ENCODE measurements at regions not wholly inside any gene's neighbourhood (a gene's known extent, or its start where the extent isn't known, plus 50 kb on each side); places are given as distances from the start of the nearest gene placed in this dataset.

DNA sequence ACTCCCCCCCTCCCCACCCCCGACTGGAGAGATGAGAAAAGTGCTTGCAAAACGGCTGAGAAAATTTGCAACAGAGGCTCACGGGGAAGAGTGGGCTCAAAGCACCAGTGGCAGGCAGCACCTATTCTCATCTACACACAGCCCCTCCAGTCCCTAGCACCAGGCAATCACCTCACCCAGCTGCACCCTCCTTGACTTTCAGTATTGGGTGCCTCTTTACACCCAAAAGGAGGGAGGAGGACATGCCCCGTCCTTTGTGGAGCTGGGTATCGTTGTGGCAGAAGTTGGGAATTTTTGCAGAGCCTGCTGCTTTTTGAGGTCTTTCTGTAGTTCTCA is 182.8 kb upstream of the TOPAZ1 start:
- Histone ChIP-seq H4K20me1 (ENCODE audit: insufficient read depth) (no peaks in the 10 kb centered on the region), H3K9me2 (ENCODE audit: insufficient read depth, low read length) (no peaks in the 10 kb centered on the region), H3K9me3 (ENCODE audit: low read length) (no peaks in the 10 kb centered on the region), H3F3A (ENCODE audit: insufficient read depth, low read length, poor library complexity, severe bottlenecking) (no peaks in the 10 kb centered on the region), H3K27me3 (ENCODE audit: insufficient read depth, low read depth, low read length) (no peaks in the 10 kb centered on the region), H3K4me3 (ENCODE audit: low read length) (no peak overlapping the region), H3K36me3 (ENCODE audit: insufficient read depth, low read length) (no peaks in the 10 kb centered on the region), H3K9ac (ENCODE audit: low read length) (no peak overlapping the region), H3K79me2 (replicated peaks; ENCODE audit: insufficient read depth, low read length) (no peaks in the 10 kb centered on the region), H3K27ac (ENCODE audit: low read length) (no peak overlapping the region), H3K4me2 (ENCODE audit: low read length) (no peak overlapping the region), H2AFZ (ENCODE audit: low read depth, low read length) (no peak overlapping the region)
- no peak for TF ChIP-seq SMC3 (conservative IDR thresholded peaks at IDR 0.05; ENCODE audit: poor library complexity)
- no peak for TF ChIP-seq POLR2AphosphoS5 (IDR thresholded peaks at IDR 0.05)
- TF ChIP-seq MXI1 (conservative IDR thresholded peaks at IDR 0.05; ENCODE audit: poor library complexity, severe bottlenecking): no peak
- TF ChIP-seq TAF1 (IDR thresholded peaks at IDR 0.05; ENCODE audit: low read depth): no peak
- TF ChIP-seq, protein P1, sequence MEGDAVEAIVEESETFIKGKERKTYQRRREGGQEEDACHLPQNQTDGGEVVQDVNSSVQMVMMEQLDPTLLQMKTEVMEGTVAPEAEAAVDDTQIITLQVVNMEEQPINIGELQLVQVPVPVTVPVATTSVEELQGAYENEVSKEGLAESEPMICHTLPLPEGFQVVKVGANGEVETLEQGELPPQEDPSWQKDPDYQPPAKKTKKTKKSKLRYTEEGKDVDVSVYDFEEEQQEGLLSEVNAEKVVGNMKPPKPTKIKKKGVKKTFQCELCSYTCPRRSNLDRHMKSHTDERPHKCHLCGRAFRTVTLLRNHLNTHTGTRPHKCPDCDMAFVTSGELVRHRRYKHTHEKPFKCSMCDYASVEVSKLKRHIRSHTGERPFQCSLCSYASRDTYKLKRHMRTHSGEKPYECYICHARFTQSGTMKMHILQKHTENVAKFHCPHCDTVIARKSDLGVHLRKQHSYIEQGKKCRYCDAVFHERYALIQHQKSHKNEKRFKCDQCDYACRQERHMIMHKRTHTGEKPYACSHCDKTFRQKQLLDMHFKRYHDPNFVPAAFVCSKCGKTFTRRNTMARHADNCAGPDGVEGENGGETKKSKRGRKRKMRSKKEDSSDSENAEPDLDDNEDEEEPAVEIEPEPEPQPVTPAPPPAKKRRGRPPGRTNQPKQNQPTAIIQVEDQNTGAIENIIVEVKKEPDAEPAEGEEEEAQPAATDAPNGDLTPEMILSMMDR (IDR thresholded peaks at IDR 0.05; ENCODE audit: poor library complexity, severe bottlenecking): no peak
- TF ChIP-seq RAD21 (conservative IDR thresholded peaks at IDR 0.05): no peak
- TF ChIP-seq EP300 (conservative IDR thresholded peaks at IDR 0.05; ENCODE audit: poor library complexity, severe bottlenecking): no peak
- TF ChIP-seq, protein P2, sequence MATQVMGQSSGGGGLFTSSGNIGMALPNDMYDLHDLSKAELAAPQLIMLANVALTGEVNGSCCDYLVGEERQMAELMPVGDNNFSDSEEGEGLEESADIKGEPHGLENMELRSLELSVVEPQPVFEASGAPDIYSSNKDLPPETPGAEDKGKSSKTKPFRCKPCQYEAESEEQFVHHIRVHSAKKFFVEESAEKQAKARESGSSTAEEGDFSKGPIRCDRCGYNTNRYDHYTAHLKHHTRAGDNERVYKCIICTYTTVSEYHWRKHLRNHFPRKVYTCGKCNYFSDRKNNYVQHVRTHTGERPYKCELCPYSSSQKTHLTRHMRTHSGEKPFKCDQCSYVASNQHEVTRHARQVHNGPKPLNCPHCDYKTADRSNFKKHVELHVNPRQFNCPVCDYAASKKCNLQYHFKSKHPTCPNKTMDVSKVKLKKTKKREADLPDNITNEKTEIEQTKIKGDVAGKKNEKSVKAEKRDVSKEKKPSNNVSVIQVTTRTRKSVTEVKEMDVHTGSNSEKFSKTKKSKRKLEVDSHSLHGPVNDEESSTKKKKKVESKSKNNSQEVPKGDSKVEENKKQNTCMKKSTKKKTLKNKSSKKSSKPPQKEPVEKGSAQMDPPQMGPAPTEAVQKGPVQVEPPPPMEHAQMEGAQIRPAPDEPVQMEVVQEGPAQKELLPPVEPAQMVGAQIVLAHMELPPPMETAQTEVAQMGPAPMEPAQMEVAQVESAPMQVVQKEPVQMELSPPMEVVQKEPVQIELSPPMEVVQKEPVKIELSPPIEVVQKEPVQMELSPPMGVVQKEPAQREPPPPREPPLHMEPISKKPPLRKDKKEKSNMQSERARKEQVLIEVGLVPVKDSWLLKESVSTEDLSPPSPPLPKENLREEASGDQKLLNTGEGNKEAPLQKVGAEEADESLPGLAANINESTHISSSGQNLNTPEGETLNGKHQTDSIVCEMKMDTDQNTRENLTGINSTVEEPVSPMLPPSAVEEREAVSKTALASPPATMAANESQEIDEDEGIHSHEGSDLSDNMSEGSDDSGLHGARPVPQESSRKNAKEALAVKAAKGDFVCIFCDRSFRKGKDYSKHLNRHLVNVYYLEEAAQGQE (IDR thresholded peaks at IDR 0.05; ENCODE audit: borderline replicate concordance): no peak
- TF ChIP-seq EZH2 (IDR thresholded peaks at IDR 0.05; ENCODE audit: borderline replicate concordance, insufficient read depth, low read length, poor library complexity, severe bottlenecking): no peak

DNA sequence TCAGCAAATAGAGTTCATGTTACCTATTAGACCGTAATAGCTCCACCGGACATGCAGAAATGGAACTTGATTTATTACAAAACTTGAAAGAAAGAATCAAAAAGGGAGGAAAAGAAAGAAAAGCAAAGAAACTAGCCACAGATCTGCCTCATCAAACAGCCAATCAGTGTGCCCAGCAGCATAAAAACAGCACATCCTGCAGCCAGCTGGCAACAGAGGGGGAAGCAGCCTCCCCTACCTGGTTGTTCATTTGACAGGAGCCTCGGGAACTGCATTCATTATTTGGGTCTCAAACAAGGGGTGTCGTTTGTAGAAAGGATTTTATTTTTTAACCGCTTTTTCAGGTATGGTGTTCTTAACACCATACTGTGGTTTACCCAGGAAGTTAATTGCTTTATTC is 181.5 kb upstream of the TOPAZ1 start:
- Histone ChIP-seq H3K79me2 (replicated peaks; ENCODE audit: insufficient read depth, low read length) (no peaks in the 10 kb centered on the region), H3F3A (ENCODE audit: insufficient read depth, low read length, poor library complexity, severe bottlenecking) (no peaks in the 10 kb centered on the region), H2AFZ (ENCODE audit: low read depth, low read length) (no peak overlapping the region), H3K4me2 (ENCODE audit: low read length) (no peak overlapping the region), H3K36me3 (ENCODE audit: insufficient read depth, low read length) (no peaks in the 10 kb centered on the region), H3K27ac (ENCODE audit: low read length) (no peak overlapping the region), H3K27me3 (ENCODE audit: insufficient read depth, low read depth, low read length) (no peaks in the 10 kb centered on the region), H4K20me1 (ENCODE audit: insufficient read depth) (no peaks in the 10 kb centered on the region), H3K9ac (ENCODE audit: low read length) (no peak overlapping the region), H3K9me3 (ENCODE audit: low read length) (no peaks in the 10 kb centered on the region), H3K4me3 (ENCODE audit: low read length) (no peak overlapping the region), H3K9me2 (ENCODE audit: insufficient read depth, low read length) (no peaks in the 10 kb centered on the region)
- TF ChIP-seq, protein P2 (IDR thresholded peaks at IDR 0.05; ENCODE audit: borderline replicate concordance): no peak
- TF ChIP-seq EP300 (conservative IDR thresholded peaks at IDR 0.05; ENCODE audit: poor library complexity, severe bottlenecking) (no peak), POLR2AphosphoS5 (IDR thresholded peaks at IDR 0.05) (no peak), SMC3 (conservative IDR thresholded peaks at IDR 0.05; ENCODE audit: poor library complexity) (no peak), TAF1 (IDR thresholded peaks at IDR 0.05; ENCODE audit: low read depth) (no peak), RAD21 (conservative IDR thresholded peaks at IDR 0.05) (no peak), EZH2 (IDR thresholded peaks at IDR 0.05; ENCODE audit: borderline replicate concordance, insufficient read depth, low read length, poor library complexity, severe bottlenecking) (no peak), MXI1 (conservative IDR thresholded peaks at IDR 0.05; ENCODE audit: poor library complexity, severe bottlenecking) (no peak)
- TF ChIP-seq, protein P1 (IDR thresholded peaks at IDR 0.05; ENCODE audit: poor library complexity, severe bottlenecking): no peak

Measured in neural cell (in vitro differentiated cells).